Hepatocyte (in vitro differentiated cells): ENCODE measurements at regions not wholly inside any gene's neighbourhood (a gene's known extent, or its start where the extent isn't known, plus 50 kb on each side); places are given as distances from the start of the nearest gene placed in this dataset.
A peak's percentile ranks its signal among the peaks of the same experiment; 100 is the strongest.

Experiments
- DNase-seq: peaks from one replicate; pipeline ENCODE4 v3.0.0-alpha.2; 2016; ENCODE audit warnings: low spot score
- H2AFZ ChIP-seq: fragments of 200-600 bp; sonication (generic); 2 replicates; pipeline ENCODE4 v1.6.0; 2016; ENCODE audit warnings: antibody characterized with exemption, mild to moderate bottlenecking
- H3K27ac ChIP-seq: fragments of 200-600 bp; sonication (generic); 2 replicates; pipeline ENCODE4 v1.5.1; 2016; ENCODE audit warnings: mild to moderate bottlenecking
- H3K27me3 ChIP-seq: fragments of 200-600 bp; sonication (generic); 2 replicates; pipeline ENCODE4 v1.6.1; 2016
- H3K36me3 ChIP-seq: fragments of 200-600 bp; sonication (generic); replicated peaks from 2 replicates; pipeline ENCODE4 v1.5.1; 2016; ENCODE audit warnings: low read depth; ENCODE audit not compliant: insufficient read depth
- H3K4me1 ChIP-seq: fragments of 200-600 bp; sonication (generic); 2 replicates; pipeline ENCODE4 v1.5.1; 2016; ENCODE audit warnings: mild to moderate bottlenecking, moderate library complexity; ENCODE audit not compliant: insufficient read depth
- H3K4me2 ChIP-seq: fragments of 200-600 bp; sonication (generic); 2 replicates; pipeline ENCODE4 v1.6.0; 2016
- H3K4me3 ChIP-seq: fragments of 200-600 bp; sonication (generic); 2 replicates; pipeline ENCODE4 v1.5.1; 2016; ENCODE audit warnings: mild to moderate bottlenecking
- H3K79me2 ChIP-seq: fragments of 200-600 bp; sonication (generic); 2 replicates; pipeline ENCODE4 v1.6.0; 2017; ENCODE audit warnings: mild to moderate bottlenecking
- H3K9me2 ChIP-seq: fragments of 200-600 bp; sonication (generic); replicated peaks from 2 replicates; pipeline ENCODE4 v1.6.0; 2017; ENCODE audit warnings: mild to moderate bottlenecking; ENCODE audit not compliant: insufficient read depth
- H3K9me3 ChIP-seq: fragments of 200-600 bp; sonication (generic); 2 replicates; pipeline ENCODE4 v1.5.1; 2016; ENCODE audit warnings: low read depth, mild to moderate bottlenecking
- H4K20me1 ChIP-seq: fragments of 200-600 bp; sonication (generic); 2 replicates; pipeline ENCODE4 v1.6.0; 2016; ENCODE audit warnings: mild to moderate bottlenecking; ENCODE audit not compliant: insufficient read depth, poor library complexity, severe bottlenecking
- EZH2 ChIP-seq: fragments of 200-600 bp; sonication (generic); IDR thresholded peaks from 2 replicates; pipeline ENCODE4 v1.6.1; 2016; ENCODE audit warnings: antibody characterized with exemption, mild to moderate bottlenecking, borderline replicate concordance
- EZH2phosphoT487 ChIP-seq: fragments of 200-600 bp; sonication (generic); IDR thresholded peaks from one replicate; pipeline ENCODE4 v1.6.1; 2018; ENCODE audit warnings: antibody characterized with exemption, mild to moderate bottlenecking, low read depth, moderate library complexity; ENCODE audit not compliant: unreplicated experiment, severe bottlenecking
- WGBS: methylation state at CpG from one replicate; pipeline ENCODE4 v1.1.6; 2016; ENCODE audit warnings: low lambda C conversion rate; ENCODE audit errors: missing lambda C conversion rate; 5-methylcytosine and 5-hydroxymethylcytosine counted together
- TF ChIP-seq, protein P1 (sequence below): fragments of 200-600 bp; sonication (generic); IDR thresholded peaks from 2 replicates; pipeline ENCODE4 v1.5.1; 2016; ENCODE audit warnings: antibody characterized with exemption, mild to moderate bottlenecking; ENCODE audit not compliant: poor library complexity

DNA sequence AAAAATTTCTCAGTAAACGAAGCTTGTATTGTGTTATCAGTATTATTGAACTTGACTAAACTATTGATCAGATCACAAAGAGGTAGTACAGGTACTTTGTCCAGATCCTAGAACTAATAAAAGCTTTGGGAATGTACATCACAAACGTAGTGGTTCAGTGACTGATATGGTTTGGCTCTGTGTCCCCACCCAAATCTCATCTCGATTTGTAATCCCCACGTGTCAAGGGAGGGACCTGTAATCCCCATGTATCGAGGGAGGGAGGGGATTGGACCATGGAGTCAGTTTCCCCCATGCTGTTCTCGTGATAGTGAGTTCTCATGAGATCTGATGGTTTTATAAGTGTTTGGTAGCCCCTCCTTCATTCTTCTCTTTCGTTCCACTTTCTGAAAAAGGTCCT, 100.9 kb downstream of the ARRDC3 start:
- no peaks in the 10 kb centered on the region for H3K9me2 ChIP-seq
- no peaks in the 10 kb centered on the region for H4K20me1 ChIP-seq
- DNase-seq: no peak
- no peaks in the 10 kb centered on the region for H3K36me3 ChIP-seq
- H2AFZ ChIP-seq: no peak overlapping the region
- TF ChIP-seq, protein P1, sequence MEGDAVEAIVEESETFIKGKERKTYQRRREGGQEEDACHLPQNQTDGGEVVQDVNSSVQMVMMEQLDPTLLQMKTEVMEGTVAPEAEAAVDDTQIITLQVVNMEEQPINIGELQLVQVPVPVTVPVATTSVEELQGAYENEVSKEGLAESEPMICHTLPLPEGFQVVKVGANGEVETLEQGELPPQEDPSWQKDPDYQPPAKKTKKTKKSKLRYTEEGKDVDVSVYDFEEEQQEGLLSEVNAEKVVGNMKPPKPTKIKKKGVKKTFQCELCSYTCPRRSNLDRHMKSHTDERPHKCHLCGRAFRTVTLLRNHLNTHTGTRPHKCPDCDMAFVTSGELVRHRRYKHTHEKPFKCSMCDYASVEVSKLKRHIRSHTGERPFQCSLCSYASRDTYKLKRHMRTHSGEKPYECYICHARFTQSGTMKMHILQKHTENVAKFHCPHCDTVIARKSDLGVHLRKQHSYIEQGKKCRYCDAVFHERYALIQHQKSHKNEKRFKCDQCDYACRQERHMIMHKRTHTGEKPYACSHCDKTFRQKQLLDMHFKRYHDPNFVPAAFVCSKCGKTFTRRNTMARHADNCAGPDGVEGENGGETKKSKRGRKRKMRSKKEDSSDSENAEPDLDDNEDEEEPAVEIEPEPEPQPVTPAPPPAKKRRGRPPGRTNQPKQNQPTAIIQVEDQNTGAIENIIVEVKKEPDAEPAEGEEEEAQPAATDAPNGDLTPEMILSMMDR: no peak
- TF ChIP-seq EZH2phosphoT487: no peak
- TF ChIP-seq EZH2: no peak
- no peaks in the 10 kb centered on the region for H3K4me1 ChIP-seq
- no peaks in the 10 kb centered on the region for H3K9me3 ChIP-seq
- WGBS: 89% methylated on average over 7 of the region's 7 CpGs
- no peaks in the 10 kb centered on the region for H3K27me3 ChIP-seq
- no peak overlapping the region for H3K4me2 ChIP-seq
- H3K79me2 ChIP-seq: no peaks in the 10 kb centered on the region
- H3K27ac ChIP-seq: no peak overlapping the region
- no peak overlapping the region for H3K4me3 ChIP-seq

DNA sequence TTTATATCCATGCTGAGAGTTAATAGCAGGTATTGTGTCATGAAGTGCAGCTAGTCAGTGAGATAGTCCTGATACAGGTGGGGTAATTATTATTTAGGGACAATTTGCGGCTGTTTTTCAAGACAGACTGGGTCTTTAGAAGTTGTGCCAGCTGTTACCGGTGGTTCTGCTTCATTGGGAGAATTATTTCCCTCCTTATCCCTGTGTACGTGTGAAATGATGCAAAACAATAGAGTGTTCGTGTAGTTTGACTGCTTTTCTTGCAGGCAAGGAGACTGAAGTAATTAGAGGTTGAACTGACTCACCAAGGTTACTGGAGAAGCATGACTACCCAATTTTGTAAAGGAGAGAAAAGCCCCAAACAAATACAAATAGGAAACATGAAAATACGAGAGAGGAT, 101.7 kb downstream of the ARRDC3 start:
- Histone ChIP-seq H4K20me1 (no peaks in the 10 kb centered on the region), H3K4me3 (no peak overlapping the region), H3K27me3 (no peaks in the 10 kb centered on the region), H3K36me3 (no peaks in the 10 kb centered on the region), H3K9me3 (no peaks in the 10 kb centered on the region), H2AFZ (no peak overlapping the region), H3K9me2 (no peaks in the 10 kb centered on the region), H3K4me2 (no peak overlapping the region), H3K79me2 (no peaks in the 10 kb centered on the region), H3K27ac (peak overlapping the region; percentile 65), H3K4me1 (no peaks in the 10 kb centered on the region)
- TF ChIP-seq, protein P1: no peak
- no peak for TF ChIP-seq EZH2
- no peak for TF ChIP-seq EZH2phosphoT487
- 57% methylated on average over 5 of the region's 5 CpGs for WGBS
- DNase-seq: no peak

DNA sequence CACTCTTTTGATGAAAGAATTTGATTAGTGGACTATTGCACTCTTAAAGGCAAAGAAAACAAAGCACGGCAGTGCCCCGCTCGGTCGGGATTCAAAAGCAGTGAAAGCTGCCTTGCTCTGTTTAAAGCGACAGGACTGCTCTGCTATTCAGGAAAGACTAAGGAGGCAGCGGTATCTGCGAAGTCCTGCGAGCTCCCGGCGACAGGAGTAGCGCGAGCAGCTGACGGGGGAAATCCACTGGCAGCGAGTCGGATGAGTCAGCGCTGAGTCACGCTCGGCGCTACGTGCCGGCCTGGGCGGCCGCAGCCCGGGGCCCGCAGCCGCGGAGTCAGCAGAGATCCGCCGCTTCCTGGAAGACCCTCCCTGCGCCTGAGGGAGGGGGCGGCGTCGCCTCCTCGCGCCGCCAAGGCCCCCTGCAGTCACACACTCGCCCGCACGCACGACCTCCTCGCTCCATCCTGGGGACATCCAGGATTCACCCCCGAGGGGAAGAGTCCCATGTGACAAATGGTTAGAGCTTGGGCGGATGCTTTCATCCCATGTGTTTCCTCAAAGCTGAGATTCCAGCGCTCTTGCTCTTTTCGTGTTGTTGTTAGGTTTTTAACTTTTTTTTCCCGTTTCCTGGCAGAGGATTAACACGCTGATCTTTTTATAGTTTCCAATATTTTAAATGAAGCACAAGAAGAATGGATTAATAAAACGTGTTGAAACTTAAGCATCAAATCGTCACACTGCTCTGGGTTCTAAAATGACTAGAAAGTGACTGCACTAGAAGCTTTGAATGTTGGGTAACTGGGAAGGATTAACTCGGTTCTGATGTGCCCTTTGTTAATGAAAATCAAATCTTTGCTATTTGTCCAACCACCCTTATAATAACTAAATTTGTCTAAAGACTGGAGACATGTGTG, 102.5 kb downstream of the ARRDC3 start:
- Histone ChIP-seq H3K9me3 (no peaks in the 10 kb centered on the region), H3K36me3 (no peaks in the 10 kb centered on the region), H2AFZ (peak overlapping the region; percentile 74), H3K79me2 (no peaks in the 10 kb centered on the region), H3K4me1 (no peaks in the 10 kb centered on the region), H3K9me2 (no peaks in the 10 kb centered on the region), H3K27ac (peak overlapping the region; percentile 94), H3K27me3 (no peaks in the 10 kb centered on the region), H3K4me2 (peak overlapping the region; percentile 82), H4K20me1 (no peaks in the 10 kb centered on the region), H3K4me3 (peak overlapping the region; percentile 15)
- no peak for TF ChIP-seq EZH2
- no peak for TF ChIP-seq EZH2phosphoT487
- TF ChIP-seq, protein P1: peak; percentile 9
- peak; percentile 97 for DNase-seq
- 3% methylated on average over 45 of the region's 50 CpGs for WGBS
